Naive thymus-derived CD8-positive, alpha-beta T cell (primary cell): ENCODE measurements at regions not wholly inside any gene's neighbourhood (a gene's known extent, or its start where the extent isn't known, plus 50 kb on each side); places are given as distances from the start of the nearest gene placed in this dataset.

Experiments used
- ATAC-seq, 2 donors: fragments of 150-1000 bp; cut with Tn5 transposase in 1 of 2; sonication (Bioruptor Pico), chemical (Tn5 transposase) in 1 of 2; 1 replicate in 1 of 2; 2 replicates in 1 of 2; pipeline ENCODE4 v1.10.0; 2021; ENCODE audit warnings: mild to moderate bottlenecking in 2 of 2, moderate library complexity in 2 of 2
- POLR2A ChIA-PET: fragments of 350-600 bp; sonication (Branson Sonifier 250); formaldehyde crosslinking; loops from one replicate; lab custom pipeline; 2021; ENCODE audit warnings: antibody characterized with exemption; lab: Charles Lee
- DNase-seq, 10 donors: peaks; one replicate each; pipeline versions ENCODE4 v3.0.0 to v3.0.0-alpha.2; 2020 to 2022
- H3K27ac Mint-ChIP-seq, 10 donors: one replicate each; pipeline ENCODE4 v1.8.0; 2020 to 2022; ENCODE audit warnings: mild to moderate bottlenecking in 10 of 10, mixed read lengths in 10 of 10, moderate library complexity in 4 of 10, inconsistent platforms in 1 of 10
- H3K27me3 Mint-ChIP-seq, 5 donors: one replicate each; pipeline ENCODE4 v1.8.0; 2021 to 2022; ENCODE audit warnings: mixed read lengths in 5 of 5
- H3K36me3 Mint-ChIP-seq, 3 donors: one replicate each; pipeline ENCODE4 v1.8.0; 2020 to 2022; ENCODE audit warnings: mixed read lengths in 3 of 3, mild to moderate bottlenecking in 2 of 3, inconsistent platforms in 1 of 3
- H3K4me1 Mint-ChIP-seq, 4 donors: one replicate each; pipeline ENCODE4 v1.8.0; 2021 to 2022; ENCODE audit warnings: mixed read lengths in 4 of 4
- H3K4me3 Mint-ChIP-seq, 10 donors: one replicate each; pipeline ENCODE4 v1.8.0; 2020 to 2022; ENCODE audit warnings: mild to moderate bottlenecking in 10 of 10, mixed read lengths in 10 of 10, moderate library complexity in 6 of 10, inconsistent platforms in 1 of 10
- H3K9me3 Mint-ChIP-seq, 9 donors: one replicate each; pipeline ENCODE4 v1.8.0; 2020 to 2022; ENCODE audit warnings: mixed read lengths in 9 of 9, mild to moderate bottlenecking in 3 of 9, inconsistent platforms in 1 of 9, moderate library complexity in 1 of 9

GRCh38 chrY:8442097-8442496 is 895.2 kb upstream of the TSPY4 start:
- H3K27me3 Mint-ChIP-seq, result no peaks in the 10 kb centered on the region
- no peaks in the 10 kb centered on the region for H3K4me1 Mint-ChIP-seq
- H3K36me3 Mint-ChIP-seq, result no peaks in the 10 kb centered on the region
- no peaks in the 10 kb centered on the region for H3K9me3 Mint-ChIP-seq
- DNase-seq (no peak), ATAC-seq (no peak)
- POLR2A ChIA-PET, result no interaction called here
- H3K4me3 Mint-ChIP-seq, result no peak overlapping the region
- H3K27ac Mint-ChIP-seq, result no peak overlapping the region

GRCh38 chrY:8452963-8453362 is 884.3 kb upstream of the TSPY4 start:
- POLR2A ChIA-PET, result no interaction called here
- Mint-ChIP-seq H3K36me3 (no peaks in the 10 kb centered on the region), H3K27ac (no peak overlapping the region), H3K27me3 (peaks cover 0 to 8% (median 0%) of the 10 kb centered on the region in 5 donors), H3K4me1 (no peaks in the 10 kb centered on the region), H3K4me3 (no peak overlapping the region), H3K9me3 (peaks cover 0 to 6% (median 0%) of the 10 kb centered on the region in 9 donors)
- DNase-seq, result no peak
- ATAC-seq, result no peak

DNA sequence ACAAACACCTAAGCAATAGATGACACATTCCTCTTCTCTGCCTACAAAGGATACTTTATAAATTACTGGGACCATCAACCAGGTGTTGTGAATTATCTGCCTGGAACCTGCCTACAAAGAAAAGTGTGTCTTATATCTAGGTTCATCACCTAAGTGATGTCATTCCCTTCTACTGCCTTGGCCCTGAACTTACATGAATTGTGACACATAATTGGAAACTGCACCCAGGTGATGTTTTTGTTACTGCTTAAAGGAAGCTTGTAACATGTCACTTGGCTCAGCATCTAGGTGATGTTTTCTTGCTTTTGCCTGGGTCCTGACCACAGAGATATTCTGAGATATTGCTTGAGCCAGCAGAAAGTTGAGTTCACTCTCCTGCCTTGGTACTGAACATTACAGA is 870.5 kb upstream of the TSPY4 start:
- POLR2A ChIA-PET, result no interaction called here
- Mint-ChIP-seq H3K4me1 (no peaks in the 10 kb centered on the region), H3K9me3 (peaks cover 0 to 3% (median 0%) of the 10 kb centered on the region in 9 donors), H3K36me3 (no peaks in the 10 kb centered on the region), H3K27ac (no peak overlapping the region), H3K27me3 (no peaks in the 10 kb centered on the region), H3K4me3 (no peak overlapping the region)
- DNase-seq, result no peak
- no peak for ATAC-seq

DNA sequence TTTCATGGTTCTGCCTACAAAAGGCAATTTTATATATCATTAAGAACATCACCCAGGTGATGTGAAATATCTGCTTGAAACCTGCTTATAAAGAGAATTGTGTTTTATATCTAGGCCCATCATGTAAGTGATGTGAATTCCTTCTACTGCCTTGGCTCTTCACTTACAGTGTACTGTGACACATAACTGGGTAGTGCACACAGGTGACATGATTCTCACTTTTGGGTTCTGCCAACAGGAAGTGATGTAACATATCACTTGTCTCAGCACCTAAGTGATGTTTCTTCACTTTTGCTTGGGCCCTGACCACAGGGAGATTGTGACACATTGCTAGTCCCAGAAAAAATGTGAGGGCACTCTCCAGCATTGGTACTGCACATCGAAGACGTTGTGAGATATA is 867.0 kb upstream of the TSPY4 start:
- Mint-ChIP-seq H3K27ac (no peak overlapping the region), H3K4me3 (no peak overlapping the region), H3K4me1 (no peaks in the 10 kb centered on the region), H3K9me3 (no peaks in the 10 kb centered on the region), H3K27me3 (peaks cover 0 to 1% (median 0%) of the 10 kb centered on the region in 5 donors), H3K36me3 (no peaks in the 10 kb centered on the region)
- POLR2A ChIA-PET, result no interaction called here
- no peak for ATAC-seq
- DNase-seq, result no peak

- H3K9me3 Mint-ChIP-seq, result no peaks in the 10 kb centered on the region
- POLR2A ChIA-PET, result no interaction called here
Observed at GRCh38 chrY:8479141-8479540, 858.1 kb upstream of the TSPY4 start.

DNA sequence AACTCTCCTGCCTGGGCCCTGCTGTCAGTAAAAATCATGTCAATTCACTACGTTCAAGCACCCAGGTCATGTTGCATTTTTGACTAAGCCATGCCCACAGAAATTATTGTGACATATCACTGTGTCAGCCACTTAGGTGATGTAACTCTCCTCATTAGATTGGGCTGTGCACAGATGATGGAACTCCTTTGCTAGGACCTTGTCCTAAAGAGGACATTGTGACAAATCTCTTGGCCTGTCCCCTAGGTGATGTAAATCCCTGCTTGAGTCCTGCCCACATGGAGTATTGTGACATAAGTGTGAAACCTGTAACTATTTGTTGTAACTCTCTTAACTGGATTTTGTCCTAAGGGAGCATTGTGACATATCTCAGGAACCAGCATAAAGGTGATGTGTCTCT is 848.3 kb upstream of the TSPY4 start:
- Mint-ChIP-seq H3K27me3 (no peaks in the 10 kb centered on the region), H3K27ac (no peak overlapping the region), H3K4me1 (no peaks in the 10 kb centered on the region), H3K9me3 (peaks cover 0 to 4% (median 0%) of the 10 kb centered on the region in 9 donors), H3K4me3 (no peak overlapping the region), H3K36me3 (no peaks in the 10 kb centered on the region)
- ATAC-seq (no peak), DNase-seq (no peak)
- POLR2A ChIA-PET, result no interaction called here

More at GRCh38 chrY:8479141-8479540, 858.1 kb upstream of the TSPY4 start:
- H3K27me3 Mint-ChIP-seq, result peaks cover 0 to 8% (median 0%) of the 10 kb centered on the region in 5 donors
- DNase-seq (no peak), ATAC-seq (peak in 1 of 2 donors; percentile 16)
- peaks cover 0 to 3% (median 0%) of the 10 kb centered on the region in 4 donors for H3K4me1 Mint-ChIP-seq
- no peaks in the 10 kb centered on the region for H3K36me3 Mint-ChIP-seq
- no peak overlapping the region for H3K27ac Mint-ChIP-seq
- H3K4me3 Mint-ChIP-seq, result no peak overlapping the region

- POLR2A ChIA-PET, result no interaction called here
- no peak for ATAC-seq
- DNase-seq, result no peak
- H3K4me3 Mint-ChIP-seq, result no peak overlapping the region
- H3K36me3 Mint-ChIP-seq, result no peaks in the 10 kb centered on the region
- no peaks in the 10 kb centered on the region for H3K27me3 Mint-ChIP-seq
- H3K4me1 Mint-ChIP-seq, result no peaks in the 10 kb centered on the region
- H3K27ac Mint-ChIP-seq, result no peak overlapping the region
- H3K9me3 Mint-ChIP-seq, result peaks cover 0 to 4% (median 0%) of the 10 kb centered on the region in 9 donors
Observed at GRCh38 chrY:8489880-8490630, 847.2 kb upstream of the TSPY4 start.

DNA sequence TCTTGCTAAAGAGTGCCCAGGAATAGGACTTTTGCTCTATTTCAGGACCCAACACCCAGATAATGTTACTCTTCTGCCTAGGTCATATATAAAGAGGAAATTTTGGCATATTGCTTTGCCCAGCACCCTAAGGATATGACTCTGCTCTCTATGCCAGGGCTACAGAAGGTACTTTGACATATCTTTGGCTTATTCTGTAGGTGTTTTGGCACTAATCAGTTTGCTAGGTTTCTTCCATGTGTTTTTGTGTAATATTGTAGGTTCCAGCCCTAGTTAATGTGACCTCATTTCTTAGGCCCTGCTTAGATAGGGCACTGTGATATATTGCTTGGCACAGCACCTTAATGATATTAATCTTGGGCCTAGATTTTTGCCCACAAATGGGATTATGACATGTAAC is 842.9 kb upstream of the TSPY4 start:
- ATAC-seq (no peak), DNase-seq (no peak)
- Mint-ChIP-seq H3K4me3 (no peak overlapping the region), H3K27ac (no peak overlapping the region), H3K27me3 (no peaks in the 10 kb centered on the region), H3K36me3 (no peaks in the 10 kb centered on the region), H3K4me1 (no peaks in the 10 kb centered on the region), H3K9me3 (no peaks in the 10 kb centered on the region)
- POLR2A ChIA-PET, result no interaction called here

DNA sequence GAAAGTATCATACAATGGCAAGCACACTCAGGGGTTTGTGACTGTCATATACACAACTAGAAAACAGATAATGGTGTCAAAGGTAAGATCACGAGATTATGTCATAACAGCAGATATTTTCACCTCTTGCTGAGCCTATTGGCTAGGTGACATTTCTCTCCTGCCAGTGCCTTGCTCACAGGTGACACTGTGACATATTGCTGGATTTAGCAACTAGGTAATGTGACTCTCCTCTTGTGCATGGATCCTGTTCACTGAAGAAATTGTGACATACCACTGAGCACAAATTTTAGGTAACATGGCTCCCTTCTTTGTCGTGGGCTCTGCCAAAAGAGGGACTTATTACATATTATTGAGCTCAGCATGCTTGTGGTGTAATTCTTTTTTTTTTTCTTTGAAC is 842.0 kb upstream of the TSPY4 start:
- POLR2A ChIA-PET, result no interaction called here
- ATAC-seq, result no peak
- DNase-seq, result no peak
- H3K4me1 Mint-ChIP-seq, result no peaks in the 10 kb centered on the region
- H3K36me3 Mint-ChIP-seq, result no peaks in the 10 kb centered on the region
- no peak overlapping the region for H3K4me3 Mint-ChIP-seq
- no peaks in the 10 kb centered on the region for H3K27me3 Mint-ChIP-seq
- H3K27ac Mint-ChIP-seq, result no peak overlapping the region
- no peaks in the 10 kb centered on the region for H3K9me3 Mint-ChIP-seq

DNA sequence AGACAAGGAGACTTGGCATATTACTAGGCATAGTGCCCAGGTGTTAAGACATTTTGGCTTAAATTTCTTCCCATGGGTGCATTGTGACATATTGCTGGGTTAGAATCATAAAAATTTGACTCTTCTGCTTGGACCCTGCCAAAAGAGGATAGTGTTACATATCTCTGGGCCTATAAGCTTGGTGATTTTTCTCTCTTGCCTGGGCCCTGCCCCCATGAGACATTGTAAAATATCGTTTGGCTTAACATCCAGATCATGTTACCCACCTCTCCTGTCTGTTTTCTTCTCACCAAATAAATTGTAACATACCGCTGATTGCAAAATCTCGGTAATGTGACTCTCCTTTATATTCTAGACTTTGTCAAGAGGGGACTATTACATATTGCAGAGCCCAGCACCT is 836.4 kb upstream of the TSPY4 start:
- H3K27me3 Mint-ChIP-seq, result peaks cover 0 to 5% (median 0%) of the 10 kb centered on the region in 5 donors
- no peak overlapping the region for H3K4me3 Mint-ChIP-seq
- ATAC-seq (no peak), DNase-seq (no peak)
- POLR2A ChIA-PET, result no interaction called here
- H3K36me3 Mint-ChIP-seq, result no peaks in the 10 kb centered on the region
- no peak overlapping the region for H3K27ac Mint-ChIP-seq
- no peaks in the 10 kb centered on the region for H3K4me1 Mint-ChIP-seq
- peaks cover 0 to 8% (median 0%) of the 10 kb centered on the region in 9 donors for H3K9me3 Mint-ChIP-seq

GRCh38 chrY:8533468-8533867 is 803.8 kb upstream of the TSPY4 start:
- Mint-ChIP-seq H3K4me3 (no peak overlapping the region), H3K27me3 (peaks cover 0 to 7% (median 0%) of the 10 kb centered on the region in 5 donors), H3K9me3 (no peaks in the 10 kb centered on the region), H3K4me1 (peaks cover 0 to 12% (median 0%) of the 10 kb centered on the region in 4 donors), H3K36me3 (no peaks in the 10 kb centered on the region), H3K27ac (peak overlapping the region in 1 of 10 donors; percentile 34)
- POLR2A ChIA-PET, result no interaction called here
- DNase-seq (no peak), ATAC-seq (no peak)

GRCh38 chrY:8535704-8536103 is 801.6 kb upstream of the TSPY4 start:
- no peak overlapping the region for H3K27ac Mint-ChIP-seq
- POLR2A ChIA-PET, result no interaction called here
- H3K27me3 Mint-ChIP-seq, result peaks cover 0 to 5% (median 0%) of the 10 kb centered on the region in 5 donors
- no peaks in the 10 kb centered on the region for H3K36me3 Mint-ChIP-seq
- ATAC-seq (peak in 1 of 2 donors; percentile 47), DNase-seq (no peak)
- no peaks in the 10 kb centered on the region for H3K9me3 Mint-ChIP-seq
- H3K4me1 Mint-ChIP-seq, result peaks cover 0 to 12% (median 0%) of the 10 kb centered on the region in 4 donors
- H3K4me3 Mint-ChIP-seq, result no peak overlapping the region

DNA sequence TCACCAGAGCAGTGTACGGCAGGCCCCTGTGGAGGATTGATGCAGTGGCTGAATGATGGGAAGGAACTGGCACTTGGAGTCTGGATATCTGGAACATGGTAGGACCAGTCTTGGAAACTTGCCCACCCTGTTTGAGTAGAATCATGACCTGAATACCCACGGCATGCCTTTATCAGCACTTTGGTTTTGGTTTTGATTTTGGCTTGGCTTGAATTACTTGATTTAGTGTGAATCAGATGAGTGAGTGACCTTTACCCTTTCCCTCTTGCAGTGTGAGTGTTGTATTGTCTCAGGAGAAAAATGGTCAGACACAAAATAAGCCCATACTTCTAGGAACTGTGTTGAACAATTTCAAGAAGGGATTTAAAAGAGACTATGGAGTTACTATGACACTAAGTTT is 801.0 kb upstream of the TSPY4 start:
- POLR2A ChIA-PET, result no interaction called here
- H3K9me3 Mint-ChIP-seq, result no peaks in the 10 kb centered on the region
- DNase-seq, result no peak
- no peak overlapping the region for H3K4me3 Mint-ChIP-seq
- ATAC-seq, result no peak
- peaks cover 0 to 12% (median 0%) of the 10 kb centered on the region in 4 donors for H3K4me1 Mint-ChIP-seq
- H3K27me3 Mint-ChIP-seq, result peaks cover 0 to 5% (median 0%) of the 10 kb centered on the region in 5 donors
- no peak overlapping the region for H3K27ac Mint-ChIP-seq
- no peaks in the 10 kb centered on the region for H3K36me3 Mint-ChIP-seq

- DNase-seq (no peak), ATAC-seq (no peak)
- Mint-ChIP-seq H3K36me3 (no peaks in the 10 kb centered on the region), H3K9me3 (no peaks in the 10 kb centered on the region), H3K4me1 (peaks cover 0 to 6% (median 0%) of the 10 kb centered on the region in 4 donors), H3K4me3 (no peak overlapping the region), H3K27ac (no peak overlapping the region), H3K27me3 (peaks cover 0 to 2% (median 0%) of the 10 kb centered on the region in 5 donors)
- POLR2A ChIA-PET, result no interaction called here
Observed at GRCh38 chrY:8541306-8541705, 796.0 kb upstream of the TSPY4 start.
